Pancreas (tissue), 10 donors: ENCODE measurements at regions not wholly inside any gene's neighbourhood (a gene's known extent, or its start where the extent isn't known, plus 50 kb on each side); places are given as distances from the start of the nearest gene placed in this dataset.
"Not testable (repeated sequence)": the region's sequence is repeated elsewhere in the genome, so short reads cannot be mapped to it uniquely, and the experiment has no call there.

Source experiments
- ATAC-seq, 4 donors: fragments of 200-7000 bp; cut with Tn5 transposase; one replicate each; pipeline versions ENCODE4 v1.8.0 to v1.9.1; 2020; ENCODE audit warnings: mild to moderate bottlenecking in 4 of 4, moderate library complexity in 4 of 4
- DNase-seq, 6 donors: peaks; one replicate each; pipeline ENCODE4 v3.0.0-alpha.2; 2020
- FAIRE-seq: peaks from 2 replicates; lab custom pipeline; 2012; peaks lifted over from hg19 to GRCh38; lab: Jason Lieb, UNC
- H3K27ac ChIP-seq, 4 donors: fragments of 200-600 bp; sonication (generic); 1 replicate in 3 of 4; 2 replicates in 1 of 4; pipeline versions ENCODE4 v1.5.0 to v1.8.0; 2020
- H3K27me3 ChIP-seq, 4 donors: fragments of 200-600 bp; one replicate each; pipeline ENCODE4 v1.8.0; 2021
- H3K36me3 ChIP-seq, 3 donors: fragments of 200-600 bp; sonication (generic) in 1 of 3; one replicate each; pipeline versions ENCODE4 v1.5.0 to v1.8.0; 2020 to 2021
- H3K4me1 ChIP-seq, 3 donors: fragments of 200-600 bp; one replicate each; pipeline ENCODE4 v1.8.0; 2021
- H3K4me3 ChIP-seq, 4 donors: fragments of 200-600 bp; sonication (generic) in 2 of 4; one replicate each; pipeline versions ENCODE4 v1.5.0 to v1.8.0; 2020 to 2021
- H3K9me3 ChIP-seq, 4 donors: fragments of 200-600 bp; one replicate each; pipeline ENCODE4 v1.8.0; 2021
- WGBS, 2 donors: extraction: QIAGEN DNeasy Blood & Tissue Kit; methylation state at CpG; one replicate each; pipeline ENCODE4 v1.1.7; 2013; 5-methylcytosine and 5-hydroxymethylcytosine counted together
- intact Hi-C, 3 donors: fragments of 100-400 bp; cut with DNase I; formaldehyde crosslinking; loops; one replicate each; pipeline versions ENCODE4 v1.11.1 to v1.14.2; 2022
- TF ChIP-seq, protein P1 (sequence below), 4 donors: fragments of 200-600 bp; sonication (generic) in 3 of 4; IDR thresholded peaks; one replicate each; pipeline versions ENCODE4 v1.5.0 to v1.8.0; 2021; ENCODE audit warnings: antibody characterized with exemption in 4 of 4
- donor health status: healthy with polysubstance abuse.
- donor health status: DM: no; HTN: no; CAD: no; lungs with moderate emphysema.
- donor health status: DM: no; HTN: no; CAD: no.
- donor health status: control.
- donor health status: control.
- donor health status: Bipolar disorder and iron deficiency.
- donor health status: DM: yes; HTN: yes; CAD: no.
- donor health status: DM: no; HTN: no; CAD: no.
- donor health status: DM: no; HTN: no; CAD: no.
- donor health status: DM: yes; HTN: yes; CAD: no.

DNA sequence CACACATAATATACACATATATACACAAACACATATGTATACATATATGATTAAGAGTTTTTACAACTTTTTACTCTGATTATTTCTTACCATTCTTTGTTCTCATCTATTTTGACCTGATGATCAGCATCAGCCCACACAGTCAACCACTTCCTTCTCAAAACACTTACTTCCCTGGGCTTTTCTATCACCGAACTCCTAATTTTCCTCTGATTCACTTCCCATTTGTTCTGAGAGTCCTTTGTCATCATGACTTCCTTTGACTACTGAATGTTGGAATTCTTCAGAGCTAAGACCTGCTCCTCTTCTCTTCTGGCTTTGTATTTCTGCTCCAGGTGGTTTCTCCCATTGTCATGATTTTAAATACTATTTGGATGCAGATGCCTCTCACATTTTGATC, 209.5 kb upstream of the AFF2 start:
- intact Hi-C loops = no loop called here
- peaks cover 0 to 8% (median 3%) of the 10 kb centered on the region in 4 donors for H3K27me3 ChIP-seq
- TF ChIP-seq, protein P1, sequence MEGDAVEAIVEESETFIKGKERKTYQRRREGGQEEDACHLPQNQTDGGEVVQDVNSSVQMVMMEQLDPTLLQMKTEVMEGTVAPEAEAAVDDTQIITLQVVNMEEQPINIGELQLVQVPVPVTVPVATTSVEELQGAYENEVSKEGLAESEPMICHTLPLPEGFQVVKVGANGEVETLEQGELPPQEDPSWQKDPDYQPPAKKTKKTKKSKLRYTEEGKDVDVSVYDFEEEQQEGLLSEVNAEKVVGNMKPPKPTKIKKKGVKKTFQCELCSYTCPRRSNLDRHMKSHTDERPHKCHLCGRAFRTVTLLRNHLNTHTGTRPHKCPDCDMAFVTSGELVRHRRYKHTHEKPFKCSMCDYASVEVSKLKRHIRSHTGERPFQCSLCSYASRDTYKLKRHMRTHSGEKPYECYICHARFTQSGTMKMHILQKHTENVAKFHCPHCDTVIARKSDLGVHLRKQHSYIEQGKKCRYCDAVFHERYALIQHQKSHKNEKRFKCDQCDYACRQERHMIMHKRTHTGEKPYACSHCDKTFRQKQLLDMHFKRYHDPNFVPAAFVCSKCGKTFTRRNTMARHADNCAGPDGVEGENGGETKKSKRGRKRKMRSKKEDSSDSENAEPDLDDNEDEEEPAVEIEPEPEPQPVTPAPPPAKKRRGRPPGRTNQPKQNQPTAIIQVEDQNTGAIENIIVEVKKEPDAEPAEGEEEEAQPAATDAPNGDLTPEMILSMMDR (IDR thresholded peaks at IDR 0.05) = no peak
- no peak overlapping the region for H3K4me3 ChIP-seq
- H3K27ac ChIP-seq = no peak overlapping the region
- FAIRE-seq = no peak
- no peak for ATAC-seq
- no peak for DNase-seq
- H3K36me3 ChIP-seq = no peaks in the 10 kb centered on the region
- 76% methylated on average over 1 of the region's 1 CpG for WGBS, 2 donors
- no peaks in the 10 kb centered on the region for H3K9me3 ChIP-seq
- H3K4me1 ChIP-seq = no peaks in the 10 kb centered on the region

DNA sequence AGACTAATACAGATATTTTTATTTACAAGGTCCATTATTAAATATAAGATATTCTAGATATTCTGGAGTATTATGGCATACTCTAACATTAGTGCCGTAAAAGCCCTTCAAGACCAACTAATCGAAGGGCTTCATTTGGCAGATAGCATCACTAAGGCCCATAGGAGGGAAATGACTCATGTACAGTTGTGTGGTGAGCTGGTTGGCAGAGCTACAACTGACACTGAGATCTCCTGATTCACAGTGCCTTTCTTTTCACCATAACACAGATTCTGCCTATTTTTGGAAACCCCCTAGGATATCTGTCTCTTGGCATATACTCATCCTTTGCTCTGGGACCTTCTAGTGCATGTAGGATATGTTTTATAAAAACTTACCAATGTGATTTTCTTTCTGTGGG, 201.7 kb upstream of the AFF2 start:
- H3K9me3 ChIP-seq = no peaks in the 10 kb centered on the region
- no peak for DNase-seq
- no peak overlapping the region for H3K4me3 ChIP-seq
- no peak for FAIRE-seq
- intact Hi-C loops = no loop called here
- no peaks in the 10 kb centered on the region for H3K36me3 ChIP-seq
- no peak overlapping the region for H3K27ac ChIP-seq
- WGBS, 2 donors = 79 to 90% methylated on average over 2 of the region's 2 CpGs
- no peak for ATAC-seq
- TF ChIP-seq, protein P1 (IDR thresholded peaks at IDR 0.05) = no peak
- H3K27me3 ChIP-seq = peaks cover 0 to 3% (median 0%) of the 10 kb centered on the region in 4 donors
- no peaks in the 10 kb centered on the region for H3K4me1 ChIP-seq

DNA sequence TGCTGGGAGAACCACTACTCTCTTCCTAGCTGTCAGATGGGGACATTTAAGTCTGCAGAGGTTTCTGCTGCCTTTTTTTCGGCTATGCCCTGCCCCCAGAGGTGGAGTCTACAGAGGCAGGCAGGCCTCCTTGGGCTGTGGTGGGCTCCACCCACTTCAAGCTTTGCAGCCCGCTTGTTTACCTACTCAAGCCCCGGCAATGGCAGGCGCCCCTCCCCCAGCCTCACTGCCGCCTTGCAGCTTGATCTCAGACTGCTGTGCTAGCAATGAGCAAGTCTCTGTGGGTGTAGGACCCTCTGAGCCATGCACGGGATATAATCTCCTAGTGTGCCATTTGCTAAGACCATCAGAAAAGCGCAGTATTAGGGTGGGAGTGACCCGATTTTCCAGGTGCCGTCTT, 195.2 kb upstream of the AFF2 start:
- H3K27me3 ChIP-seq, FAIRE-seq, ATAC-seq, intact Hi-C loops, H3K9me3 ChIP-seq, H3K36me3 ChIP-seq, H3K4me3 ChIP-seq, H3K4me1 ChIP-seq, H3K27ac ChIP-seq: not testable (repeated sequence)
- peak in 1 of 6 donors; percentile 20 for DNase-seq
- WGBS, 2 donors = 68 to 85% methylated on average over 9 of the region's 9 CpGs

DNA sequence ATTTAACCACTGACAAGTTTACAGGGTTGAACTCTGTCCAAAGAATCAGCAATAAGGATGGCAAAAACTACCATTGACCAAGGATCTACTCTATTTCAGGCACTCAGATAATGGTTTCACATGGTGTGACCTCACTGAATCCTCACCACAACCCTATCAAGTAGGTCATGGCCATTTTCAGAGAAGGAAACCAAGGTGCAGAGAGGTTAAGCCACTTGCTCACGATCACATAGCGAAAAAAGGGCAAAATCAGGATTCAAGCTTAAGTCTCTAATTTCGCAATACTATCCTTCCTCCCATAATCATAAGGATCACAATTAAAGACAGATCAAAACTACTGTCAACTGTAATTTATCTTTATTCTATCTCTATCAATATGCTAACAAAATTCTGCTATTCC, 191.0 kb upstream of the AFF2 start:
- ATAC-seq (no peak), DNase-seq (no peak), FAIRE-seq (no peak)
- Histone ChIP-seq H3K27ac (no peak overlapping the region), H3K4me1 (no peaks in the 10 kb centered on the region), H3K27me3 (no peaks in the 10 kb centered on the region), H3K36me3 (no peaks in the 10 kb centered on the region), H3K4me3 (no peak overlapping the region), H3K9me3 (no peaks in the 10 kb centered on the region)
- WGBS, 2 donors = 68 to 79% methylated on average over 3 of the region's 3 CpGs
- intact Hi-C loops = no loop called here
- TF ChIP-seq, protein P1 (IDR thresholded peaks at IDR 0.05) = no peak

DNA sequence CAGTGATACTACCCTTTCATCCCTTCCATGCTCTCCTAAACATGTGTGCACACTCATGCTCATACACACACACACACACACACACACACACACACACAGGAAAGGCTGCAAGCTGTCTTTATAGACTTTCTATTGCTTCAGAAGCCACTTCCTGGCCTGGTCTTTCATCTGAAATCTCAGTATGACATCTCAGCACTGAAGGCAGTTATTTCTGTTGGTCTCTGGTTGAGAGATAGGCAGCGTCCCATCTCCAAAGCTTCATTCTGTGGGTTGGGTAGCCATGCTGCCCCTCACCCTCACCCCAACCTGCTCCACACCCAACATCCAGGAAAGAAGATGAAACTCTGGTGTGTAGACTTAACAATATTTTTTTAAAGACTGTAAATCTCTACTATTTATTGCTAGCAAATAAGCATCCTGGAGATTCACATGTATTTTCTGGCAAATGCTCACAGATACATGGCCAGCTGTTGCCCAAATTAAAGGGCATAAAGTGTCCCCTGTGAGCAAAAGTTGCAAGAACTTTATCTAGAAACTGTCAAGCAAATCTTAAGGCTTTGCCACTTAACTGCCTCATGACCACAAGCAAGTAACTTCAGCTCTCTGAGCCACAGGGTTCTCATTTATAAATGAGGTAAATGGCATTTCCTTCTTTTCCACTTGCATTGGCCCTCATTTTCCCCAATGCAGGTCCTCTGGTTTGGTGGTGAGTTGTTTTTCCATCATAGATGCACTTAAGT, 189.8 kb upstream of the AFF2 start:
- Histone ChIP-seq H3K4me1 (no peaks in the 10 kb centered on the region), H3K9me3 (no peaks in the 10 kb centered on the region), H3K36me3 (no peaks in the 10 kb centered on the region), H3K27ac (no peak overlapping the region), H3K4me3 (no peak overlapping the region), H3K27me3 (no peaks in the 10 kb centered on the region)
- 50 to 62% methylated on average over 1 of the region's 1 CpG for WGBS, 2 donors
- DNase-seq (no peak), FAIRE-seq (no peak), ATAC-seq (no peak)
- intact Hi-C loops = no loop called here
- TF ChIP-seq, protein P1 (IDR thresholded peaks at IDR 0.05) = no peak
